Retinal pigment epithelial cell (primary cell): ENCODE measurements at regions not wholly inside any gene's neighbourhood (a gene's known extent, or its start where the extent isn't known, plus 50 kb on each side); places are given as distances from the start of the nearest gene placed in this dataset.

ENCODE experiments used
- DNase-seq: peaks from one replicate; pipeline ENCODE4 v3.0.0-alpha.2; 2010; ENCODE audit warnings: low read depth
- H3K4me3 ChIP-seq: 2 replicates; pipeline ENCODE4 v1.5.1; 2011; ENCODE audit warnings: mild to moderate bottlenecking, low read length, control low read depth, moderate library complexity
- CTCF ChIP-seq: conservative IDR thresholded peaks from 2 replicates; pipeline ENCODE4 v1.5.1; 2011; ENCODE audit warnings: low read depth, low read length, control low read depth, inconsistent platforms

GRCh38 chr4:163804001-163804400 lies 309.5 kb downstream of the TMA16 start:
- H3K4me3 ChIP-seq, result no peak overlapping the region
- TF ChIP-seq CTCF, result no peak
- DNase-seq, result no peak

DNA sequence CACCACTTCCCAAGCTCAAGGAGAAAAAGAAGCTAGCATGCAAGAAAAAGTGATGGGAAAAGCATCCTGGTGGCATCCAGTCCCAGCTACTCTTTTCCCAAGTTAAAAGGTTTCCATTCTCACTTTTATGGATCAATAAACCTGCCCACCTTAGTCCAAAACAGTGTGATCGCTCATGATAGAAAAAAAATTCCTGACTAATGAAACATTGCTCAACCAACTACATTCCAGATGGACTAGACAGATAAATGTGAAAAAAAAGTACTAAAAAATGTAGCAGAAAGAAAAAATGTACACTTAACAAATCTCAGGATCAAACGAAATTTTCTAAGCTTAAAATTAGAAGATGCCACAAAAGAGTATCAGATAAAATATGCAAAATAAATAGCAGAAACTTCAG lies 312.2 kb downstream of the TMA16 start:
- DNase-seq, result no peak
- H3K4me3 ChIP-seq, result no peak overlapping the region
- no peak for TF ChIP-seq CTCF

- DNase-seq, result peak; percentile 74
- TF ChIP-seq CTCF, result no peak
- H3K4me3 ChIP-seq, result no peak overlapping the region
Measured at GRCh38 chr4:163808011-163808410, 313.5 kb downstream of the TMA16 start.

GRCh38 chr4:163810755-163811154 lies 316.3 kb downstream of the TMA16 start:
- H3K4me3 ChIP-seq, result no peak overlapping the region
- no peak for TF ChIP-seq CTCF
- no peak for DNase-seq

DNA sequence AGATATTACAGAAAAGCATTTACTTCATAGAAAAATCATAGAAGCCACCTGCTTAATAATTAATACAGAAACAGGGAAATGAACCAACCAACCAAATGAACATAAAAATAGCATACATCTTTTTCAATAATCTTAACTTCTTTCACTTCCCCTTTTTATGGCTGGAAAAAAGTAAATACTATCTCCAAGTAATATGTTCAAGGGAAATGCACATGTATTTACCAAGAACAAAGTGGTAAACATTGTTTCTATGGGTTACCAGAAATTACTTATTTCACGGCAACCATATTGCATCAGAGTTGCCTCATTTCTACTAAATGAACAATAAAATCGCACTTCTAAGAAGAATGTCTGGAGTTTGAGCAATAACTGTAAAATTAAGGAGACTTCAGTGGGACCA lies 321.3 kb downstream of the TMA16 start:
- DNase-seq, result no peak
- no peak for TF ChIP-seq CTCF
- no peak overlapping the region for H3K4me3 ChIP-seq

DNA sequence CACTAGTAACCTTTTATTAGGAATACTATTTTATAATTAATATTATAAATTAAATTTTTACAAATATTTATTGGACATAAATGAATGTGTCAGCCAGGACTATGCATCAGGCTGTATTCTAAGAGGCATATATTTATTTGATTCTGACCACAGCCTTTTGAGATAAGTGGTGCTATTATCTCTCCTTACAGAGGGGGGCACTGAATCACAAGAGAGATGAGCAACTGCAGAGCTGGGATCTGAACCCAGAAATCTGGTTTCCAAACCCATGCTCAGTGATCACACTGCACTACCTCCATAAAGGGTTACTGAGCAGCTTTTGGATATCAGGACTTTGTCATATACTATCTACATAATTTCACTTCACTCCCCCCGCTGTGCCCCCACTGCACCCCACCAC lies 322.0 kb downstream of the TMA16 start:
- no peak for TF ChIP-seq CTCF
- no peak for DNase-seq
- H3K4me3 ChIP-seq, result no peak overlapping the region

GRCh38 chr4:163818673-163819072 lies 324.2 kb downstream of the TMA16 start:
- H3K4me3 ChIP-seq, result no peak overlapping the region
- no peak for DNase-seq
- no peak for TF ChIP-seq CTCF
